ENCODE measurements at regions not wholly inside any gene's neighbourhood (a gene's known extent, or its start where the extent isn't known, plus 50 kb on each side); places are given as distances from the start of the nearest gene placed in this dataset.

GRCh38 chr2:47255794-47256193 lies 79.5 kb upstream of the CALM2 start:
- no peak for TF ChIP-seq POLR2A (IDR thresholded peaks at IDR 0.05; ENCODE audit: low read length)
- TF ChIP-seq GATA1 (IDR thresholded peaks at IDR 0.05; ENCODE audit: low read depth, low read length) = no peak
